ENCODE measurements at regions not wholly inside any gene's neighbourhood (a gene's known extent, or its start where the extent isn't known, plus 50 kb on each side); places are given as distances from the start of the nearest gene placed in this dataset.
A peak's percentile ranks its signal among the peaks of the same experiment; 100 is the strongest.

- peak; percentile 84 for TF ChIP-seq RAD21 (IDR thresholded peaks at IDR 0.05; ENCODE audit: low read depth)
Observed at GRCh38 chr9:42743030-42743814, 559.8 kb downstream of the SPATA31A6 start.

- 0 out of 2 replicates have a peak, but pooled peaks have one; percentile 13 for TF ChIP-seq RAD21 (IDR thresholded peaks at IDR 0.05; ENCODE audit: low read depth)
Observed at GRCh38 chr9:42798571-42798970, 615.1 kb downstream of the SPATA31A6 start.

GRCh38 chr9:42848156-42848555, 664.7 kb downstream of the SPATA31A6 start:
- peak; percentile 63 for TF ChIP-seq REST (IDR thresholded peaks at IDR 0.05; ENCODE audit: low read depth)

All from Ishikawa (cell line).